Natural killer cell (primary cell): ENCODE measurements at regions not wholly inside any gene's neighbourhood (a gene's known extent, or its start where the extent isn't known, plus 50 kb on each side); places are given as distances from the start of the nearest gene placed in this dataset.
A peak's percentile ranks its signal among the peaks of the same experiment; 100 is the strongest.

ENCODE experiments used
- ATAC-seq, 3 donors: fragments of 150-1000 bp in 2 of 3; fragments of 200-7000 bp in 1 of 3; cut with Tn5 transposase; 1 replicate in 1 of 3; 2 replicates in 2 of 3; pipeline ENCODE4 v1.10.0; 2021; ENCODE audit warnings: mild to moderate bottlenecking in 2 of 3, moderate library complexity in 2 of 3
- DNase-seq, 2 donors: peaks; one replicate each; pipeline versions ENCODE4 v3.0.0 to v3.0.0-alpha.2; 2013 to 2021; ENCODE audit warnings: mixed read lengths in 1 of 2
- H3K27ac ChIP-seq: one replicate; pipeline ENCODE4 v1.5.1; 2013; ENCODE audit warnings: mild to moderate bottlenecking, low read length
- H3K27me3 ChIP-seq: one replicate; pipeline ENCODE4 v1.6.1; 2013; ENCODE audit warnings: low read length; ENCODE audit not compliant: control insufficient read depth, insufficient read depth
- H3K36me3 ChIP-seq: one replicate; pipeline ENCODE4 v1.6.1; 2013; ENCODE audit warnings: low read length; ENCODE audit not compliant: control insufficient read depth, insufficient read depth
- H3K4me1 ChIP-seq: one replicate; pipeline ENCODE4 v1.6.1; 2013; ENCODE audit warnings: low read length; ENCODE audit not compliant: control insufficient read depth, insufficient read depth
- H3K4me3 ChIP-seq: one replicate; pipeline ENCODE4 v1.5.1; 2013; ENCODE audit warnings: low read length
- H3K9me3 ChIP-seq: one replicate; pipeline ENCODE4 v1.6.1; 2013; ENCODE audit warnings: low read length; ENCODE audit not compliant: control insufficient read depth, insufficient read depth
- H3K27ac Mint-ChIP-seq, 2 donors: one replicate each; pipeline ENCODE4 v1.8.0; 2022; ENCODE audit warnings: mild to moderate bottlenecking in 2 of 2, mixed read lengths in 2 of 2, moderate library complexity in 1 of 2
- H3K27me3 Mint-ChIP-seq, 2 donors: one replicate each; pipeline ENCODE4 v1.8.0; 2022; ENCODE audit warnings: low read depth in 2 of 2, mixed read lengths in 2 of 2
- H3K36me3 Mint-ChIP-seq: one replicate; pipeline ENCODE4 v1.8.0; 2022; ENCODE audit warnings: mixed read lengths
- H3K4me1 Mint-ChIP-seq, 2 donors: one replicate each; pipeline ENCODE4 v1.8.0; 2022; ENCODE audit warnings: mixed read lengths in 2 of 2
- H3K4me3 Mint-ChIP-seq: one replicate; pipeline ENCODE4 v1.8.0; 2022; ENCODE audit warnings: mild to moderate bottlenecking, moderate library complexity, mixed read lengths
- H3K9me3 Mint-ChIP-seq, 2 donors: one replicate each; pipeline ENCODE4 v1.8.0; 2022; ENCODE audit warnings: mixed read lengths in 2 of 2
- WGBS: methylation state at CpG from one replicate; pipeline ENCODE4 v1.1.7; 2013; ENCODE audit warnings: missing lambda C conversion rate; ENCODE audit not compliant: insufficient coverage; 5-methylcytosine and 5-hydroxymethylcytosine counted together
- intact Hi-C: fragments of 100-400 bp; cut with micrococcal nuclease; formaldehyde crosslinking; loops from one replicate; pipeline ENCODE4 v1.14.2; 2022
- TF ChIP-seq, protein P1 (sequence below): fragments of 200-600 bp; IDR thresholded peaks from one replicate; pipeline ENCODE4 v1.8.0; 2022; ENCODE audit warnings: antibody characterized with exemption

DNA sequence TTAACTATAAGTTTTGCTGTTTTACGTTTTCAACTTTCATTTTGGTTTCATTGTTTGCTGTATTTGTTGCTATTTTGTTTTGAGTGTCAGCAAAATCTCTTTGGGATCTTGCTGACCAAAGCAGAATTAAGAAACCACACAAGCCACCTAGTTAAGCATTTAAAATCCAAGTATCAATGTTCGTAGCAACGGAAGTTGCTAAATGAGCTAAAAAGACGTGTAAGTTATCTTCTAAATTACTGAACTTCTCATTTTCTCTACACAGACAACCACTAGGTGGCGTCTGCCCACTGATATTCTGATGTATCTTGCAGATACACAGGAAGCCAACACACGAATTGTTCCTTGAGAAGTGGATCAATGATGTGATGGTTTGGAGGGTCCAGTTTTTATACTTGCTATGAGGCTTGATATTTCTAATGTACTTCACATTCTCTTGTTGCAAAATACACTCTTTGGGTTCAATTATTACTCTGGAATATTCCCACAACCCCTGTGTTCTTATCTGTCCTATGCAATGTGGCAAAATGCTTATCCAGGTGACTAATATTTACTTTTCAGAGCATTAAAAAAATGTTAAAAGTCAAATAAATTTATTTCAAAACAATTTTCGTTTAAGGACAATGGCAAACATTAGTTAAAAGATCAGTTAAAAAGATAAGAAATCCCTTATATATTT is 250.5 kb downstream of the TECRL start:
- WGBS, result 33% methylated on average over 3 of the region's 7 CpGs
- H3K27me3 Mint-ChIP-seq, result no peaks in the 10 kb centered on the region
- no peak overlapping the region for H3K27ac Mint-ChIP-seq
- no peaks in the 10 kb centered on the region for H3K36me3 Mint-ChIP-seq
- no peaks in the 10 kb centered on the region for H3K27me3 ChIP-seq
- H3K4me3 ChIP-seq, result no peak overlapping the region
- no peak for ATAC-seq
- no peaks in the 10 kb centered on the region for H3K4me1 ChIP-seq
- no peak overlapping the region for H3K27ac ChIP-seq
- H3K36me3 ChIP-seq, result no peaks in the 10 kb centered on the region
- peaks cover 4 to 7% of the 10 kb centered on the region in 2 donors for H3K9me3 Mint-ChIP-seq
- no peak overlapping the region for H3K4me3 Mint-ChIP-seq
- peak in 1 of 2 donors; percentile 45 for DNase-seq
- H3K4me1 Mint-ChIP-seq, result no peaks in the 10 kb centered on the region
- TF ChIP-seq, protein P1, sequence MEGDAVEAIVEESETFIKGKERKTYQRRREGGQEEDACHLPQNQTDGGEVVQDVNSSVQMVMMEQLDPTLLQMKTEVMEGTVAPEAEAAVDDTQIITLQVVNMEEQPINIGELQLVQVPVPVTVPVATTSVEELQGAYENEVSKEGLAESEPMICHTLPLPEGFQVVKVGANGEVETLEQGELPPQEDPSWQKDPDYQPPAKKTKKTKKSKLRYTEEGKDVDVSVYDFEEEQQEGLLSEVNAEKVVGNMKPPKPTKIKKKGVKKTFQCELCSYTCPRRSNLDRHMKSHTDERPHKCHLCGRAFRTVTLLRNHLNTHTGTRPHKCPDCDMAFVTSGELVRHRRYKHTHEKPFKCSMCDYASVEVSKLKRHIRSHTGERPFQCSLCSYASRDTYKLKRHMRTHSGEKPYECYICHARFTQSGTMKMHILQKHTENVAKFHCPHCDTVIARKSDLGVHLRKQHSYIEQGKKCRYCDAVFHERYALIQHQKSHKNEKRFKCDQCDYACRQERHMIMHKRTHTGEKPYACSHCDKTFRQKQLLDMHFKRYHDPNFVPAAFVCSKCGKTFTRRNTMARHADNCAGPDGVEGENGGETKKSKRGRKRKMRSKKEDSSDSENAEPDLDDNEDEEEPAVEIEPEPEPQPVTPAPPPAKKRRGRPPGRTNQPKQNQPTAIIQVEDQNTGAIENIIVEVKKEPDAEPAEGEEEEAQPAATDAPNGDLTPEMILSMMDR, result peak; percentile 29
- intact Hi-C loops, result no loop called here
- H3K9me3 ChIP-seq, result no peaks in the 10 kb centered on the region

DNA sequence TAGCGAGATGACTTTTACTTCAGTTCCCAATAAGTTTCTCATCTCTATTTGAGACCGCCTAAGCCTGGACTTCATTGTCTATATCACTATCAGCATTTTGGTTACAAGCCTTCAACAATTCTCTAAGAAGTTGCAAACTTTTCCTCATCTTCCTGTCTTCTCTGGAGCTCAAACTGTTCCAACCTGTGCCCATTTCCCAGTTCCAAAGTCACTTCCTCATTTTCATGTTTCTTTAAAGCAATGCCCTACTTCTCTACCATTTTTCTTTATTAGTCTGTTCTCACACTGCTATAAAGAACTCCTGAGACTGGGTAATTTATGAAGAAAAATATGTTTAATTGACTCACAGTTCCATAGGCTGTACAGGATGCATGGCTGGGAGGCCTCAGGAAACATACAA is 251.9 kb downstream of the TECRL start:
- Histone ChIP-seq H3K9me3 (no peaks in the 10 kb centered on the region), H3K27ac (no peak overlapping the region), H3K27me3 (no peaks in the 10 kb centered on the region), H3K36me3 (no peaks in the 10 kb centered on the region), H3K4me1 (no peaks in the 10 kb centered on the region), H3K4me3 (no peak overlapping the region)
- Mint-ChIP-seq H3K27ac (no peak overlapping the region), H3K4me1 (no peaks in the 10 kb centered on the region), H3K4me3 (no peak overlapping the region), H3K9me3 (peaks cover 4 to 7% of the 10 kb centered on the region in 2 donors), H3K27me3 (no peaks in the 10 kb centered on the region), H3K36me3 (no peaks in the 10 kb centered on the region)
- intact Hi-C loops, result no loop called here
- 95% methylated on average over 2 of the region's 2 CpGs for WGBS
- ATAC-seq (no peak), DNase-seq (no peak)
- TF ChIP-seq, protein P1, result no peak

DNA sequence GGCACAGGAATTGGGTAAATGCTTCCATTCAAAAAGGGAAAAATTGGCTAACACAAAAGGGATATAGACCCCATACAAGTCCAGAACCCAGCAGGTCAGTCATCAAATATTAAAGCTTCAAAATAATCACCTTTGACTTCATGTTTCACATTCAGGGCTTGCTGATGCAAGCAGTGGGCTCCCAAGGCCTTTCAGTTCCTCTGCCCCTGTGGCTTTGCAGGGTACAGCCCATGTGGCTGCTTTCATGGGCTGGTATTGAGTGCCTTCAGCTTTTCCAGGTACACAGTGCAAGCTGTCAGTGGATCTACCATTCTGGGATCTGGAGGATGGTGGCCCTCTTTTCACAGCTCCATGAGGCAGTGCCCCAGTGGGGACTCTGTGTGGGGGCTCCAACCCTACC is 253.0 kb downstream of the TECRL start:
- no peak for ATAC-seq
- no peak overlapping the region for H3K4me3 Mint-ChIP-seq
- intact Hi-C loops, result no loop called here
- H3K9me3 Mint-ChIP-seq, result peaks cover 4 to 7% of the 10 kb centered on the region in 2 donors
- H3K4me1 Mint-ChIP-seq, result no peaks in the 10 kb centered on the region
- no peak overlapping the region for H3K27ac ChIP-seq
- H3K27me3 ChIP-seq, result no peaks in the 10 kb centered on the region
- DNase-seq, result no peak
- no peaks in the 10 kb centered on the region for H3K36me3 ChIP-seq
- no peaks in the 10 kb centered on the region for H3K36me3 Mint-ChIP-seq
- H3K4me1 ChIP-seq, result no peaks in the 10 kb centered on the region
- TF ChIP-seq, protein P1, result no peak
- no peak overlapping the region for H3K27ac Mint-ChIP-seq
- no peaks in the 10 kb centered on the region for H3K27me3 Mint-ChIP-seq
- no peaks in the 10 kb centered on the region for H3K9me3 ChIP-seq
- H3K4me3 ChIP-seq, result no peak overlapping the region

DNA sequence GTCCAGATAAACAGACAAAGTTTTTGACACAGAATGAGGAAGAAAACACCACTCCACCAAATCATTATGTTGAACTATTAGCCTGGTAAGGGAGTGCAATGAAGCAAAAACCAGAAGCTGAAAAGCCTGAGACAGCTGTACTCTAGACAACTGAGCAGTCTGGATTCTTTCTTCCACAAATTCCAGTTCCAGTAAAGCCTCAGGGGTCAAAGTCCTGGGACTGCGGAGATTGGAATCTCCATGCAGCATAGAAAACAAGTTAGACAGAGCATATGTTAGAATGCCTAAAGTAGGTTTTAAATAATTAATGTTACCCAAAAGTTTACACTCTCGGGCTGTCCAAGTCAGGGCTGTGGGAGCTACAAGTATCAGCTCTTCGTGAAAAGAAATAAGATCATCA is 263.2 kb downstream of the TECRL start:
- Mint-ChIP-seq H3K36me3 (peaks cover 13% of the 10 kb centered on the region), H3K27me3 (no peaks in the 10 kb centered on the region), H3K27ac (no peak overlapping the region), H3K9me3 (peaks cover 16 to 20% of the 10 kb centered on the region in 2 donors), H3K4me1 (no peaks in the 10 kb centered on the region), H3K4me3 (no peak overlapping the region)
- Histone ChIP-seq H3K27me3 (no peaks in the 10 kb centered on the region), H3K27ac (no peak overlapping the region), H3K9me3 (peaks cover 13% of the 10 kb centered on the region), H3K36me3 (no peaks in the 10 kb centered on the region), H3K4me1 (no peaks in the 10 kb centered on the region), H3K4me3 (no peak overlapping the region)
- ATAC-seq (no peak), DNase-seq (no peak)
- WGBS, result 88% methylated on average over 3 of the region's 3 CpGs
- intact Hi-C loops, result no loop called here
- TF ChIP-seq, protein P1, result no peak
